ENCODE measurements at regions not wholly inside any gene's neighbourhood (a gene's known extent, or its start where the extent isn't known, plus 50 kb on each side); places are given as distances from the start of the nearest gene placed in this dataset.

DNA sequence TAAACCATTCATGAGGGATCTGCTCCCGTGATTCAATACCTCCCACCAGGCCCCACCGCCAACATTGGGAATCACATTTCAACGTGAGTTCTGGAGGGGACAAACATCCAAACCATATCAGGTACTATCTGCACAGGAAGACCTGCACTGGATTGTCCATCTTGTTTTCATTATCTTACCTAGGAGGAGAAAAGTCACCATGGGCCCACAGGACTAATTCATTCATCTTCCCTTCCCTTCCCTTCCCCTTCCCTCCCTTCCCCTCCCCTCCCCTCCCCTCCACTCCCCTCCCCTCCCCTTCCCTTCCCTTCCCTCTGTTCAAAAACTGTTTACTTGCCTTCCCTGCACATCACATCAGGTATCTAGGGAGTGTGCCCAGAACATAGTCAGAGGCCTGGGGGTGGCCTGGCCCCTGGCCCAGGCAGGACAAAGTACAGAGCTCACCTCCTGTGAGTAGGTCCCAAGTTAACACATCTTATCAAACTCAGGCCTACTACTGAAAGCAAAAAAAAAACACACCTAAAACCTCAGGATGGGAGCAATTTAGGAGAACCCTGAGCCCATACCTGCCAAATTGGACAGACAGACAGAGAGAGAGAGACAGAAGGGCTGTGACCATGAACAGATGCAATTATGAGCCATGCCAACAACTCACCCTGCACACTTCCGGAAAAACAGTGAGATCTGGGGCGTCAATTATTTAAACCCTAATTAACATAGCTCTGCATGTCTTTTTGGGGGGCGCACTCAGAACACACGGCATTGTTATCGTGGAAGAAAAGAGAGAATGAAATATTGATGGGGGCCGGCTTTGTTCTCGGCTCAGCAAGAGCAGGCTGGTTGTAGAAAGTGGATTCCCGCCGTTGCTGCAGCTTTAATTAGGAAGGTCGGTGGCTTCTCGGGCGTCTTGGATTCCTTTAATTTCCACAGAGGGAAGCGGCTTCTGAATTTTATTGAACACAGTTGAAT, 151.2 kb downstream of the IRX5 start:
- TF ChIP-seq, protein P1, sequence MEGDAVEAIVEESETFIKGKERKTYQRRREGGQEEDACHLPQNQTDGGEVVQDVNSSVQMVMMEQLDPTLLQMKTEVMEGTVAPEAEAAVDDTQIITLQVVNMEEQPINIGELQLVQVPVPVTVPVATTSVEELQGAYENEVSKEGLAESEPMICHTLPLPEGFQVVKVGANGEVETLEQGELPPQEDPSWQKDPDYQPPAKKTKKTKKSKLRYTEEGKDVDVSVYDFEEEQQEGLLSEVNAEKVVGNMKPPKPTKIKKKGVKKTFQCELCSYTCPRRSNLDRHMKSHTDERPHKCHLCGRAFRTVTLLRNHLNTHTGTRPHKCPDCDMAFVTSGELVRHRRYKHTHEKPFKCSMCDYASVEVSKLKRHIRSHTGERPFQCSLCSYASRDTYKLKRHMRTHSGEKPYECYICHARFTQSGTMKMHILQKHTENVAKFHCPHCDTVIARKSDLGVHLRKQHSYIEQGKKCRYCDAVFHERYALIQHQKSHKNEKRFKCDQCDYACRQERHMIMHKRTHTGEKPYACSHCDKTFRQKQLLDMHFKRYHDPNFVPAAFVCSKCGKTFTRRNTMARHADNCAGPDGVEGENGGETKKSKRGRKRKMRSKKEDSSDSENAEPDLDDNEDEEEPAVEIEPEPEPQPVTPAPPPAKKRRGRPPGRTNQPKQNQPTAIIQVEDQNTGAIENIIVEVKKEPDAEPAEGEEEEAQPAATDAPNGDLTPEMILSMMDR (IDR thresholded peaks at IDR 0.05), result no peak
- no peak for TF ChIP-seq POLR2AphosphoS5 (IDR thresholded peaks at IDR 0.05)
